Keratinocyte (primary cell): ENCODE measurements at regions not wholly inside any gene's neighbourhood (a gene's known extent, or its start where the extent isn't known, plus 50 kb on each side); places are given as distances from the start of the nearest gene placed in this dataset.

Experiments
- DNase-seq: peaks from one replicate; pipeline ENCODE4 v3.0.0-alpha.2; 2011; ENCODE audit warnings: low read depth, missing footprints, low spot score
- FAIRE-seq: peaks from 2 replicates; lab custom pipeline; 2011; peaks lifted over from hg19 to GRCh38; lab: Jason Lieb, UNC
- H2AFZ ChIP-seq: 2 replicates; pipeline ENCODE4 v1.6.0; 2012; ENCODE audit warnings: low read length, control low read depth, inconsistent platforms; ENCODE audit not compliant: control insufficient read depth
- H3K27ac ChIP-seq: 2 replicates; pipeline ENCODE4 v1.5.1; 2011; ENCODE audit warnings: low read length; ENCODE audit not compliant: control insufficient read depth, insufficient read depth
- H3K27me3 ChIP-seq: 3 replicates; pipeline ENCODE4 v1.6.0; 2011; ENCODE audit warnings: low read length; ENCODE audit not compliant: control insufficient read depth, insufficient read depth; ENCODE audit errors: extremely low read depth
- H3K36me3 ChIP-seq, 2 experiments: 2 replicates in 1 of 2; 3 replicates in 1 of 2; pipeline ENCODE4 v1.5.1; 2011; ENCODE audit warnings: low read length in 2 of 2, mild to moderate bottlenecking in 1 of 2; ENCODE audit not compliant: control insufficient read depth in 2 of 2, insufficient read depth in 2 of 2; ENCODE audit errors: extremely low read depth in 1 of 2
- H3K4me1 ChIP-seq: 3 replicates; pipeline ENCODE4 v1.5.1; 2011; ENCODE audit warnings: low read length; ENCODE audit not compliant: control insufficient read depth, insufficient read depth; ENCODE audit errors: extremely low read depth
- H3K4me2 ChIP-seq: 3 replicates; pipeline ENCODE4 v1.6.0; 2011; ENCODE audit warnings: low read depth, low read length; ENCODE audit not compliant: control insufficient read depth, insufficient read depth; ENCODE audit errors: extremely low read depth
- H3K4me3 ChIP-seq, 3 experiments: fragments of 200-600 bp in 1 of 3; sonication (generic) in 1 of 3; 2 replicates in 2 of 3; 3 replicates in 1 of 3; pipeline ENCODE4 v1.5.1; 2011 to 2016; ENCODE audit warnings: low read length in 3 of 3, mild to moderate bottlenecking in 3 of 3, control low read depth in 2 of 3, inconsistent platforms in 1 of 3, low read depth in 1 of 3, mixed read lengths in 1 of 3, mixed run types in 1 of 3, moderate library complexity in 1 of 3; ENCODE audit not compliant: control insufficient read depth in 2 of 3, insufficient read depth in 2 of 3; ENCODE audit errors: extremely low read depth in 1 of 3
- H3K79me2 ChIP-seq: 2 replicates; pipeline ENCODE4 v1.6.0; 2012; ENCODE audit warnings: low read length; ENCODE audit not compliant: control insufficient read depth, insufficient read depth
- H3K9ac ChIP-seq: 3 replicates; pipeline ENCODE4 v1.6.0; 2011; ENCODE audit warnings: low read length; ENCODE audit not compliant: control insufficient read depth, insufficient read depth; ENCODE audit errors: extremely low read depth
- H3K9me1 ChIP-seq: 3 replicates; pipeline ENCODE4 v1.6.0; 2011; ENCODE audit warnings: low read length; ENCODE audit not compliant: control insufficient read depth, insufficient read depth; ENCODE audit errors: extremely low read depth
- H3K9me3 ChIP-seq: 2 replicates; pipeline ENCODE4 v1.5.1; 2012; ENCODE audit warnings: low read depth, low read length; ENCODE audit not compliant: control insufficient read depth
- H4K20me1 ChIP-seq: 3 replicates; pipeline ENCODE4 v1.6.0; 2011; ENCODE audit warnings: low read length; ENCODE audit not compliant: control insufficient read depth, insufficient read depth; ENCODE audit errors: extremely low read depth
- CTCF ChIP-seq, 3 experiments: IDR thresholded peaks in 1 of 3; conservative IDR thresholded peaks in 1 of 3; optimal IDR thresholded peaks in 1 of 3; 2 replicates in 2 of 3; 3 replicates in 1 of 3; pipeline versions ENCODE3 to v1.5.1; 2011; ENCODE audit warnings: low read length in 3 of 3, mild to moderate bottlenecking in 3 of 3, moderate library complexity in 2 of 3, control low read depth in 1 of 3, inconsistent platforms in 1 of 3; ENCODE audit not compliant: insufficient read depth in 2 of 3; ENCODE audit errors: extremely low read depth in 1 of 3
- EZH2 ChIP-seq: IDR thresholded peaks from one replicate; pipeline ENCODE4 v1.6.1; 2012; ENCODE audit warnings: inconsistent platforms, mild to moderate bottlenecking, low read length, moderate library complexity
- dilution Hi-C: fragments of 300-500 bp; cut with MboI; formaldehyde crosslinking; loops from one replicate; pipeline ENCODE4 v1.7.0; 2020; ENCODE audit warnings: low sequenced_read_pairs; ENCODE audit not compliant: extremely low pct_ligation_motif_present

GRCh38 chr16:54526087-54526486, 239.5 kb upstream of the IRX3 start:
- TF ChIP-seq EZH2, result no peak
- TF ChIP-seq CTCF (optimal IDR thresholded peaks at IDR 0.05 in 1 of 3, IDR thresholded peaks at IDR 0.05 in 1 of 3, conservative IDR thresholded peaks at IDR 0.05 in 1 of 3; ENCODE audit: extremely low read depth in 1 of 3, insufficient read depth in 2 of 3, low read length in 3 of 3), result no peak
- no peak overlapping the region for H2AFZ ChIP-seq
- dilution Hi-C loops, result no loop called here
- no peak for FAIRE-seq
- H3K9me3 ChIP-seq, result no peaks in the 10 kb centered on the region
- no peak overlapping the region for H3K9ac ChIP-seq
- H3K27ac ChIP-seq, result no peak overlapping the region
- H3K79me2 ChIP-seq, result no peaks in the 10 kb centered on the region
- H3K4me1 ChIP-seq, result no peaks in the 10 kb centered on the region
- H3K9me1 ChIP-seq, result no peaks in the 10 kb centered on the region
- no peak overlapping the region for H3K4me2 ChIP-seq
- no peaks in the 10 kb centered on the region for H4K20me1 ChIP-seq
- no peaks in the 10 kb centered on the region for H3K36me3 ChIP-seq
- no peak overlapping the region for H3K4me3 ChIP-seq
- H3K27me3 ChIP-seq, result no peaks in the 10 kb centered on the region
- no peak for DNase-seq

- Histone ChIP-seq H3K9me1 (no peaks in the 10 kb centered on the region), H3K4me1 (no peaks in the 10 kb centered on the region), H3K4me2 (no peak overlapping the region), H3K27me3 (no peaks in the 10 kb centered on the region), H4K20me1 (no peaks in the 10 kb centered on the region), H2AFZ (no peak overlapping the region), H3K9ac (no peak overlapping the region), H3K27ac (no peak overlapping the region), H3K79me2 (no peaks in the 10 kb centered on the region), H3K36me3 (no peaks in the 10 kb centered on the region), H3K9me3 (no peaks in the 10 kb centered on the region), H3K4me3 (no peak overlapping the region)
- no peak for FAIRE-seq
- no peak for DNase-seq
- dilution Hi-C loops, result no loop called here
- TF ChIP-seq CTCF (optimal IDR thresholded peaks at IDR 0.05 in 1 of 3, IDR thresholded peaks at IDR 0.05 in 1 of 3, conservative IDR thresholded peaks at IDR 0.05 in 1 of 3; ENCODE audit: extremely low read depth in 1 of 3, insufficient read depth in 2 of 3, low read length in 3 of 3), result no peak
These were observed 238.5 kb upstream of the IRX3 start for GRCh38 chr16:54525104-54525503.
